ENCODE measurements at regions not wholly inside any gene's neighbourhood (a gene's known extent, or its start where the extent isn't known, plus 50 kb on each side); places are given as distances from the start of the nearest gene placed in this dataset.

- H3K4me1 ChIP-seq = no peaks in the 10 kb centered on the region
- intact Hi-C loops (cut with DNase I; ENCODE audit: low total_unique reads) = no loop called here
- no peaks in the 10 kb centered on the region for H3K9me3 ChIP-seq
- in situ Hi-C loops (cut with MboI; ENCODE audit: low pct_ligation_motif_present in 1 of 4, low pct_unique_long_range_greater_than_20kb in 1 of 4, low sequenced_read_pairs in 3 of 4) = no loop called here
- H3K27ac ChIP-seq = no peak overlapping the region
- no peak overlapping the region for H3K4me3 ChIP-seq
- no peak for TF ChIP-seq POLR2AphosphoS5 (IDR thresholded peaks at IDR 0.05)
- TF ChIP-seq POLR2A (IDR thresholded peaks at IDR 0.05) = no peak
- no peak for TF ChIP-seq CTCF (IDR thresholded peaks at IDR 0.05)
- TF ChIP-seq EP300 (IDR thresholded peaks at IDR 0.05; ENCODE audit: low read depth) = no peak
- WGBS, 2 donors (ENCODE audit: low coverage in 1 of 2) = 67 to 91% methylated on average over 2 to 3 of the region's 3 CpGs
- DNase-seq = no peak
- no peaks in the 10 kb centered on the region for H3K36me3 ChIP-seq
- no peaks in the 10 kb centered on the region for H3K27me3 ChIP-seq
These were observed 208.2 kb upstream of the ARL4C start for GRCh38 chr2:234705108-234705507.

GRCh38 chr2:234703258-234703657 is 206.4 kb upstream of the ARL4C start:
- no peaks in the 10 kb centered on the region for H3K27me3 ChIP-seq

GRCh38 chr2:234702731-234703225 is 205.9 kb upstream of the ARL4C start:
- Histone ChIP-seq H3K9me3 (no peaks in the 10 kb centered on the region), H3K4me3 (no peak overlapping the region), H3K36me3 (no peaks in the 10 kb centered on the region), H3K4me1 (no peaks in the 10 kb centered on the region), H3K27me3 (no peaks in the 10 kb centered on the region), H3K27ac (no peak overlapping the region)
- TF ChIP-seq POLR2A (IDR thresholded peaks at IDR 0.05) = no peak
- no peak for TF ChIP-seq POLR2AphosphoS5 (IDR thresholded peaks at IDR 0.05)
- no peak for TF ChIP-seq CTCF (IDR thresholded peaks at IDR 0.05)
- no peak for TF ChIP-seq EP300 (IDR thresholded peaks at IDR 0.05; ENCODE audit: low read depth)
- no peak for DNase-seq
- intact Hi-C loops (cut with DNase I; ENCODE audit: low total_unique reads) (no loop called here), in situ Hi-C loops (cut with MboI; ENCODE audit: low pct_ligation_motif_present in 1 of 4, low pct_unique_long_range_greater_than_20kb in 1 of 4, low sequenced_read_pairs in 3 of 4) (no loop called here)
- 40 to 67% methylated on average over 1 to 12 of the region's 12 CpGs for whole genome bisulfite sequencing, 2 donors (ENCODE audit: low coverage in 1 of 2)

More at GRCh38 chr2:234703258-234703657, 206.4 kb upstream of the ARL4C start:
- TF ChIP-seq EP300 (IDR thresholded peaks at IDR 0.05; ENCODE audit: low read depth) (no peak), CTCF (IDR thresholded peaks at IDR 0.05) (no peak), POLR2A (IDR thresholded peaks at IDR 0.05) (no peak), POLR2AphosphoS5 (IDR thresholded peaks at IDR 0.05) (no peak)
- Histone ChIP-seq H3K9me3 (no peaks in the 10 kb centered on the region), H3K4me1 (no peaks in the 10 kb centered on the region), H3K4me3 (no peak overlapping the region), H3K27ac (no peak overlapping the region), H3K36me3 (no peaks in the 10 kb centered on the region)
- DNase-seq = no peak
- in situ Hi-C loops (cut with MboI; ENCODE audit: low pct_ligation_motif_present in 1 of 4, low pct_unique_long_range_greater_than_20kb in 1 of 4, low sequenced_read_pairs in 3 of 4) = no loop called here
- intact Hi-C loops (cut with DNase I; ENCODE audit: low total_unique reads) = no loop called here
- whole genome bisulfite sequencing, 2 donors (ENCODE audit: low coverage in 1 of 2) = 43 to 63% methylated on average over 1 to 4 of the region's 4 CpGs

- Histone ChIP-seq H3K4me1 (no peaks in the 10 kb centered on the region), H3K9me3 (peaks cover 4 to 6% of the 10 kb centered on the region in 2 donors), H3K27ac (no peak overlapping the region), H3K36me3 (no peaks in the 10 kb centered on the region), H3K4me3 (no peak overlapping the region), H3K27me3 (no peaks in the 10 kb centered on the region)
- intact Hi-C loops (cut with DNase I; ENCODE audit: low total_unique reads) = no loop called here
- TF ChIP-seq CTCF (IDR thresholded peaks at IDR 0.05) (no peak), POLR2A (IDR thresholded peaks at IDR 0.05) (no peak), POLR2AphosphoS5 (IDR thresholded peaks at IDR 0.05) (no peak), EP300 (IDR thresholded peaks at IDR 0.05; ENCODE audit: low read depth) (no peak)
- in situ Hi-C loops (cut with MboI; ENCODE audit: low pct_ligation_motif_present in 1 of 4, low pct_unique_long_range_greater_than_20kb in 1 of 4, low sequenced_read_pairs in 3 of 4) = no loop called here
- WGBS, 2 donors (ENCODE audit: low coverage in 1 of 2) = 78% methylated on average over 9 of the region's 9 CpGs; no CpG with 5 or more reads in 1 of the 2 donors
- no peak for DNase-seq
These were observed 205.0 kb upstream of the ARL4C start for GRCh38 chr2:234701841-234702240.

Measured in transverse colon (tissue), 4 donors.